Small intestine (tissue), 7 donors: ENCODE measurements at regions not wholly inside any gene's neighbourhood (a gene's known extent, or its start where the extent isn't known, plus 50 kb on each side); places are given as distances from the start of the nearest gene placed in this dataset.
"Not testable (repeated sequence)": the region's sequence is repeated elsewhere in the genome, so short reads cannot be mapped to it uniquely, and the experiment has no call there.

Experiments
- DNase-seq, 2 donors: peaks; one replicate each; pipeline versions ENCODE4 v3.0.0 to v3.0.0-alpha.2; 2013
- FAIRE-seq: peaks from 2 replicates; lab custom pipeline; 2012; peaks lifted over from hg19 to GRCh38; lab: Jason Lieb, UNC
- H3K27ac ChIP-seq, 3 donors: one replicate each; pipeline ENCODE4 v1.5.1; 2013; ENCODE audit warnings: low read length in 2 of 3, mild to moderate bottlenecking in 2 of 3, control low read depth in 1 of 3, inconsistent platforms in 1 of 3, low read depth in 1 of 3, moderate library complexity in 1 of 3
- H3K27me3 ChIP-seq, 3 donors: one replicate each; pipeline ENCODE4 v1.6.1; 2013; ENCODE audit warnings: low read length in 3 of 3, inconsistent platforms in 1 of 3; ENCODE audit not compliant: control insufficient read depth in 3 of 3, insufficient read depth in 3 of 3
- H3K36me3 ChIP-seq, 3 donors: one replicate each; pipeline ENCODE4 v1.6.1; 2013; ENCODE audit warnings: low read length in 3 of 3, inconsistent platforms in 1 of 3, low read depth in 1 of 3, mild to moderate bottlenecking in 1 of 3, moderate library complexity in 1 of 3; ENCODE audit not compliant: control insufficient read depth in 3 of 3, insufficient read depth in 2 of 3
- H3K4me1 ChIP-seq, 3 donors: one replicate each; pipeline ENCODE4 v1.6.1; 2013; ENCODE audit warnings: low read length in 2 of 3, inconsistent platforms in 1 of 3, low read depth in 1 of 3, mild to moderate bottlenecking in 1 of 3, moderate library complexity in 1 of 3; ENCODE audit not compliant: control insufficient read depth in 3 of 3, insufficient read depth in 2 of 3
- H3K4me3 ChIP-seq, 3 donors: one replicate each; pipeline ENCODE4 v1.5.1; 2013; ENCODE audit warnings: low read length in 3 of 3, control low read depth in 1 of 3, inconsistent platforms in 1 of 3, low read depth in 1 of 3, mild to moderate bottlenecking in 1 of 3, moderate library complexity in 1 of 3
- H3K9me3 ChIP-seq, 2 donors: one replicate each; pipeline ENCODE4 v1.6.1; 2013; ENCODE audit warnings: low read depth in 1 of 2, low read length in 1 of 2; ENCODE audit not compliant: control insufficient read depth in 2 of 2, insufficient read depth in 1 of 2
- WGBS, 3 donors: extraction: QIAGEN DNeasy Blood & Tissue Kit; methylation state at CpG; one replicate each; pipeline ENCODE4 v1.1.7; 2013; 5-methylcytosine and 5-hydroxymethylcytosine counted together
- donor health status: healthy with polysubstance abuse.
- donor health status: control.
- donor health status: control.
- donor health status: Bipolar disorder and iron deficiency.
- donor health status: healthy.

DNA sequence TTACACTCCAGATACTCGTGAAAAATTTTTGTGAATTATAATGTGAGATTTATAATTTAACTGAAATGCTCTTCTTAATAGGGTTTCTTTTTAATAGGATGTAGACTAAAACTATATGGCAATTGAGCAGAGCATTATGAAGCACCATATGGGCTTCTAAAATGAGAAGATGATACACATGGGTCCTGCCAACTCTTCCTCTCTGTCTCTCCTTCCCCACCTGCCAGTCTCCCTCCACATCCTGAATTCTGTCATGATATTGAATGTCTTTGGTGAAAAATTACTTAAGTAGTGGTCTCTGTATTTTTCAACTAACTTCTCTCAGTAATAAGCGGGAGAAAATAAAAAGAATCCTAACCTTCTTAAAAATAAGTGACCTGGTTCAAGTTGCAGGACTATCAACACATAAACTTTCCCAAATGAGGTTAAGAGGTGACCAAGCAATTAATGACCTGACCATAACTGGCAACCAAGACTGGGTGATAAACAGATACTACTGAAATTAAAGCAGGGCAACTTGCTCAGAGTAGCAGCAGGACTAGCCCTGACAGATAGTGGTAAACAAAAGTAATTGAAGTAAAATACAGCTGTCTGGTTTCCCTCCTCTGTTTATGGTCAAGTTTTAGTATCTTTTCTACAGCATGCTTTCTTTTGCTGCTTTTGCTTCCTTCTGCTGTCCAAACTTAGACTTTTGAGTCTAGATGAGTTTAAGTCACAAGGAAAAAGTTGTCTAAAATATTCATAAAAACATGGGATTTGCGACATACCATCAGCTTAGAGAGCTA lies 117.1 kb upstream of the PDE1A start:
- 76 to 82% (median 80%) methylated on average over 3 of the region's 3 CpGs for WGBS, 3 donors
- DNase-seq (no peak), FAIRE-seq (no peak)
- H3K9me3 ChIP-seq = no peaks in the 10 kb centered on the region
- no peaks in the 10 kb centered on the region for H3K27me3 ChIP-seq
- no peaks in the 10 kb centered on the region for H3K36me3 ChIP-seq
- H3K27ac ChIP-seq = no peak overlapping the region
- no peak overlapping the region for H3K4me3 ChIP-seq
- H3K4me1 ChIP-seq = peaks cover 0 to 3% (median 0%) of the 10 kb centered on the region in 3 donors

DNA sequence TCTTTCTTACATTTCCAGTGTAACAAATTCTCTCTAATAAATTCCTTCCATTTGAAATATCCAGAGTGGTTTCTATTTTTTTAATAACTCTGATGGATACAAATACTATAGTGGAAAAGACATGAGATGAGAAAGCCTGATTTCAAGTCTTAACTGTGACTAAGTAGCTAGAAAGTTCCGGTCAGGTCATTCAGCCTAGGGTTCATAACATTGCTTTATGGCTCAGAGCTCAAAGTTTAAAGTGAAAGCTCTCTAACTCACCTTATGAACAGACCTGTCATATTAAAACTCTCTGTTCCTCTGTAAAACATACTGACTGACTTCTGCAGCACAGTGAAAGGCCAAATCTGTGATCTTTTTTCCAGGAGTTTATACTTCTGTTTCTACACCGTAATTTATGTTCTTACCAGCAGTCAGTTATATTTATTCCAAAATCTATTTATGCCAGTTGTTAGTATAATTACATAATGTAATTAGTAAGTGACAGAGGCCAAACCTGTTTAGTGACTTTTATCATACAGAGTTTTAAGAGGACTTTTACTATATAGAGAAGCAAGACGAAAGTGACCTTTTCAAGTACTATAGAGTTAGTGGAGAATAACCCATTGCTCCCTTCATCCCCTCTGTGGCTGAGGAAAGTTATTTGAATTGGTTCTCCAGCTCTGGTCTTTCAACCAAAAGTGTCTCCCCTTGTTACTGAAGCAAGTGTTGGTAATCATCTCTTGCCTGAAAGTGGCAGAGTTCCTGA lies 118.8 kb upstream of the PDE1A start:
- DNase-seq (peak; percentile 59 to 71), FAIRE-seq (no peak)
- H3K4me1 ChIP-seq = peaks cover 0 to 3% (median 0%) of the 10 kb centered on the region in 3 donors
- 12 to 61% (median 31%) methylated on average over 3 of the region's 3 CpGs for WGBS, 3 donors
- no peak overlapping the region for H3K4me3 ChIP-seq
- H3K27ac ChIP-seq = peak overlapping the region in 1 of 3 donors; percentile 54
- H3K36me3 ChIP-seq = no peaks in the 10 kb centered on the region
- H3K9me3 ChIP-seq = no peaks in the 10 kb centered on the region
- no peaks in the 10 kb centered on the region for H3K27me3 ChIP-seq

DNA sequence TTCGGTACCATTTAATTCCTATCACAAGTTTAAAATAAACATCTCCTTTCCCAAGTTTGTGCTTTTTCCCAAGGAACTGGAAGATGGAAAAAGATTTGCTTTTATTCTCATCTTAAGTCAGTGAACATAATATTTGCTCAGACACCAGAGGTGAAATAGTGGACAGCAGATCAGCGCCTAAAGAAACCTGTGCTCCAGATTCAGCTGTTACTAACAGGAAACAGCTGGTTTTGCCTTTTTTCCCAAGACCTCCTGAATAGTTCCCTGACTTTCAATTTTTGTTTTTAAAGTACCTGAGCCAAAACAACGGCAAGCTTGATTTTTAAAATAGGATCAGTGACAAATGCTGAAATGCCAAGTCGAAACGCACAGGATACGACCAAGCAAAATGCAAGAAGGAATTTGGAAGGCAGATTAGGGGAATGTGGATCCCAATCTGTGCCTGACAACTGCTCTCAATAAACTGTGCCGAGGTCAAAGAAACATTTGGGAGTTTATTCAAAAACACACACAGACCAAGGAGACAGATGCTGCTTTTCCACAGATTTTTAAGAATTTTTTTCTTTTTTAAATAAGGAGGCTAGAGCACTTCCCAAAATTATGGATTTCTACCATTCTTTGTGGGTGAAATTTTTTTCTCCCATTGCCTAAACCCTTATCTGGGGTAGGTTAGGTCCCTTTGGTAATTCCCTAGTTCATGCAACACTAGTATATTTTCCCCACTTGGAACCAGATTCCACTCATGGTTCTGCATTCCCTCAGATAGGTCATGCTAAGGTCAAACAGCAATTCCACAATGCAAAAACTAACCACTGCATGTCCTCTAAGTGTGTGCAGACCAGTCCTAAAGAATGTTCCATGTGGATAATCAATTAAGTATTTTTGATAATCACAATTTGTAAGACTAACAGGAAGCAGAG lies 121.5 kb upstream of the PDE1A start:
- H3K36me3 ChIP-seq = no peaks in the 10 kb centered on the region
- H3K27me3 ChIP-seq = no peaks in the 10 kb centered on the region
- WGBS, 3 donors = 56 to 81% (median 81%) methylated on average over 7 of the region's 7 CpGs
- H3K4me3 ChIP-seq = no peak overlapping the region
- FAIRE-seq = no peak
- DNase-seq = no peak
- H3K4me1 ChIP-seq = peaks cover 0 to 3% (median 0%) of the 10 kb centered on the region in 3 donors
- H3K27ac ChIP-seq = no peak overlapping the region
- H3K9me3 ChIP-seq = no peaks in the 10 kb centered on the region

DNA sequence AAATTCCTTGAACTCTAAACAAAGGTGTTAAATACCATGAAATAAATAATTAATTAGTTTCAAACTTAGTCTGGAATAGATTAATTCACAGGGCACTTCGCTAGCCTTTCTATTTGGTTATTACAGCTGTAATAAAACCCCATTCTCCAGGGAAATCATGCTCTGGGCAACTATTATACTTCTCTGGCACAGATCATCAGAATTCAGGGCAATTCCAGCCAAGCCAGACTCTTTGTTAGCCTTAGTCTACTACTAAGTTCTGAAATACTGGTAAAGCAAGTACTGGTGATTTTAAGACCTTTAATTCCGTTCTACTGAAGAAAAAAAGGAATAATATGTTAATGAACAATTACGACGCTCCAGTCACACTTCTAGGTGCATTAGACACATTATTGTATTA lies 123.4 kb upstream of the PDE1A start:
- DNase-seq (no peak), FAIRE-seq (no peak)
- Histone ChIP-seq H3K4me1 (peaks cover 0 to under 1% (median 0%) of the 10 kb centered on the region in 3 donors), H3K27me3 (no peaks in the 10 kb centered on the region), H3K36me3 (no peaks in the 10 kb centered on the region), H3K4me3 (no peak overlapping the region), H3K27ac (no peak overlapping the region), H3K9me3 (no peaks in the 10 kb centered on the region)
- 78 to 86% (median 83%) methylated on average over 4 of the region's 4 CpGs for WGBS, 3 donors

DNA sequence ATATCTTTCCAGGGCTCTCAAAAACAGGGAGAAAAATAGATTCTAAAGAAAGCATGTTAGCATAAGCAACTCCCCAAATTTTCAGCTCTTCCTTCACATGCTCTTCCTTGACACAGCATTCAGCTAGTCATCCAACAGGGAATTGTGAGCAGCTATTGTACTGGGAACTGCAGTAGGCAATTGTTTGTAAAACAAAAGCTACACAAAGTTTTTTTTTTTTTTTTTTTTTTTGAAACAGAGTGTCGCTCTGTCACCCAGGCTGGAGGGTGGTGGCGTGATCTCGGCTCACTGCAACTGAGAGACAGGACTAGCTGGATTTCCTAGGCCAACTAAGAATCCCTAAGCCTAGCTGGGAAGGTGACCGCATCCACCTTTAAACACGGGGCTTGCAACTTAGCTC lies 125.4 kb upstream of the PDE1A start:
- not testable (repeated sequence) for H3K27ac ChIP-seq, FAIRE-seq, H3K36me3 ChIP-seq, H3K9me3 ChIP-seq, H3K4me1 ChIP-seq, H3K27me3 ChIP-seq, DNase-seq, H3K4me3 ChIP-seq
- WGBS, 3 donors = 88 to 95% (median 92%) methylated on average over 5 of the region's 5 CpGs

DNA sequence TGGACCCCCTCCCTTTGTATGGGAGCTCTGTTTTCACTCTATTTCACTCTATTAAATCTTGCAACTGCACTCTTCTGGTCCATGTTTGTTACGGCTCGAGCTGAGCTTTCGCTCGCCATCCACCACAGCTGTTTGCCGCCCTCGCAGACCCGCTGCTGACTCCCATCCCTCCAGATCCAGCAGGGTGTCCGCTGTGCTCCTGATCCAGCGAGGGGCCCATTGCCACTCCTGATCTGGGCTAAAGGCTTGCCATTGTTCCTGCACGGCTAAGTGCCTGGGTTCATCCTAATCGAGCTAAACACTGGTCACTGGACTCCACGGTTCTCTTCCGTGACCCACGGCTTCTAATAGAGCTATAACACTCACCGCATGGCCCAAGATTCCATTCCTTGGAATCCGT lies 125.9 kb upstream of the PDE1A start:
- not testable (repeated sequence) for DNase-seq, H3K9me3 ChIP-seq, H3K27me3 ChIP-seq, H3K4me1 ChIP-seq, H3K4me3 ChIP-seq, H3K36me3 ChIP-seq, FAIRE-seq, H3K27ac ChIP-seq
- WGBS, 3 donors = 88 to 94% (median 92%) methylated on average over 15 to 16 of the region's 16 CpGs

DNA sequence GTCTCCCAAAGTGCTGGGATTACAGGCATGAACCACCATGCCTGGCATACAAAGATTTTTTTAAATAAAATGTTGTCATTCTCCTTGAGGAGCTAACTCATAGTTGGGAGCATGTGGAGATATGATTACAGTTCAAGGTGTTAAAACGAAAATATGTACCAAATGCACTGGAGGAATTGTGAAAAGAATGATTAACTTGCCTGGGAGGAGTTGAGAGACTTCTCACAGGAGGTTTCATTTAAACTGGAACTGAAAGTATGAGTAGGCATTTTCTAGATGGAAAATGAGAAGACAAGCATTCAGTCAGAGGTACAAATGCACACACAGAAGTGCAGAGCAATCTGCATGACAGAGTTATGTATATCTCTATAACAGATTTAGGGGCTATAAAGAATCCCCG lies 126.6 kb upstream of the PDE1A start:
- WGBS, 3 donors = 47 to 68% (median 62%) methylated on average over 2 of the region's 2 CpGs
- H3K27ac ChIP-seq = no peak overlapping the region
- H3K9me3 ChIP-seq = no peaks in the 10 kb centered on the region
- H3K27me3 ChIP-seq = no peaks in the 10 kb centered on the region
- FAIRE-seq = no peak
- no peak for DNase-seq
- no peaks in the 10 kb centered on the region for H3K36me3 ChIP-seq
- no peak overlapping the region for H3K4me3 ChIP-seq
- H3K4me1 ChIP-seq = no peaks in the 10 kb centered on the region

DNA sequence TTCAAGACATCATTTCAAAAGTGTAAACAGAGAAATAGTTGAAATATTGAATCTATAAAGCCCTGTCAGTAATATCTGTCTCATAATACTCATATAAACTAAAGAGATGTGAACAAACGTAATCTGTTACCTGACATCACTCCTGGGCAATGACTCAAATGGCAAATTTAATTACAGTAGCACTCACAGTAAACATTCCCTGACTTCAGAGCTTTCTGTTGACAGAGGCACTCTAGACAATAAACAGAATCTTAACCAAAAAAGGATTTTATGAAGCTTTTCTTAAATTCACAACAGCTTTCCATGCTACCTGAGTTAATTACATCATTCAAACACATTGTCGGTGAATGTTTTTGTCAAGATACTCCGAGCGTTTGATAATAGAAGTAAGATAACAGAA lies 128.1 kb upstream of the PDE1A start:
- WGBS, 3 donors = 40 to 67% (median 58%) methylated on average over 4 of the region's 4 CpGs
- Histone ChIP-seq H3K9me3 (no peaks in the 10 kb centered on the region), H3K4me1 (no peaks in the 10 kb centered on the region), H3K27me3 (no peaks in the 10 kb centered on the region), H3K27ac (no peak overlapping the region), H3K36me3 (no peaks in the 10 kb centered on the region), H3K4me3 (no peak overlapping the region)
- DNase-seq (no peak), FAIRE-seq (no peak)
